Dermis microvascular lymphatic vessel endothelial cell (primary cell): ENCODE measurements at regions not wholly inside any gene's neighbourhood (a gene's known extent, or its start where the extent isn't known, plus 50 kb on each side); places are given as distances from the start of the nearest gene placed in this dataset.
"Not testable (repeated sequence)": the region's sequence is repeated elsewhere in the genome, so short reads cannot be mapped to it uniquely, and the experiment has no call there.

Experiments
- DNase-seq, 2 donors: peaks; one replicate each; pipeline versions ENCODE4 v3.0.0 to v3.0.0-alpha.2; 2010; ENCODE audit warnings: low read depth in 2 of 2

DNA sequence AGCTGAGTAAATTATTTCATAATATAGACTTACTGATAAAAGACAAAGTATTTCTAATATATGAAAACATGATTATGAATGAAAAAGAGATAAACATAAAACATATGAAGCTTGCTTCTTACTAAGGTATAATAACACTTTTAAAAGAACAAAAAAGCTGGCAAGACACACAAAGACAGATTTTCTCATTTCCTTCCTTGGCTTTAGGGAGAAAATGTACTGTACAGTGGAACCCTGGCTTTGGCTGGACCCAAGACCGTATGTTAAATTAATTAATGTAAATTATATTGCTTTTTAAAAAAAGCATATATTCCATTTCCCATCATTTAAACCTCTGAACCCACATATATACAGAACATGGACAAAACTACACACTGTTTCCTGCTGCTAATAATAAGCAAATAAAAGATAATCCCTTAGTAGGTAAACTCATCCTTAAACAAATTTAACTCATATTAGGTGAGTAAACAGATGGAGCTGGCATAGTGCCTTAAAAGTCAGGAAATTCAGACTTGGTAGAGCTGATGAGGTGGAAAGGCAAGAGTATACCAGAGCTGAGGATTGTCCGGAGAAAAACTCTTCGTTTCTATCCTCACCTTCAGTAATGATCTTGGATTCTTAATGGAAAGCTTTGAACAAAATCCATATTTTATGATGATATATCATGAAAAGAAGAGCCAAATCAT lies 1016.4 kb upstream of the KCND2 start:
- DNase-seq: no peak

DNA sequence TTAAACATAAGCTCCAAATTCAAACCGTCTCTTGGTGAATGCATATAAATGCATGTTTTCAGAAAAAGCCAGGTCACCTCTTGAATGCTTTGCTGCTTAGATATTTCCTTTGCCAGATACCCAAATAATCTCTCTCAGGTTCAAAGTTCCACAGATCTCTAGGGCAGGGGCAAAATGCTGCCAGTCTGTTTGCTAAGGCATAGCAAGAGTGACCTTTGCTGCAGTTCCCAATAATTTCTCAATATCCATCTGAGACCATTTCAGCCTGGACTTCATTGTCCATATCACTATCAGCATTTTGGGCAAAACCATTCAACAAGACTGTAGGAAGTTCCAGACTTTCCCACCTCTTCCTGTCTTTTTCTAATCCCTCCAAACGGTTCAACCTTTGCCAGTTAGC lies 1006.2 kb upstream of the KCND2 start:
- DNase-seq: not testable (repeated sequence)

DNA sequence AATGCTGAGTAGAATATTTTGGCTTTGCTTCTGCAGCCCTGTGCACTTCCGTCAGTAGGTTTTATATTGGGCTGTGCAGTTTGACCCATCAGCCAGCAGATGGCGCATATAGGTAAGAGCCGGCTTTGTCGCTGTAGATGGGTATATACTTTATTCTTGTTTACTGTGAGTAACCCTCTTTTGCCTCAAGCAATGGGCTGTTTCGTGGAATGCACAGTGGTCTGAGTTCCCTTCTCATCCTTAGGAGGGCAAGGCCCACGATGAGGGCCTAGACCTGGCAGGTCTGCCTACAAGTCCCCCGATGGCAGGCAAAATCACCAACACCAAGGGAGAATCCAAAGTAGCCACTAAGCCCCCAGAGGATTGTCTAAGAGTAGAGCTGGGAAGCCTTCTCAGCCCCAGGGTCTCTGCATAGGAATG lies 1002.9 kb upstream of the KCND2 start:
- peak; percentile 33 to 63 for DNase-seq

DNA sequence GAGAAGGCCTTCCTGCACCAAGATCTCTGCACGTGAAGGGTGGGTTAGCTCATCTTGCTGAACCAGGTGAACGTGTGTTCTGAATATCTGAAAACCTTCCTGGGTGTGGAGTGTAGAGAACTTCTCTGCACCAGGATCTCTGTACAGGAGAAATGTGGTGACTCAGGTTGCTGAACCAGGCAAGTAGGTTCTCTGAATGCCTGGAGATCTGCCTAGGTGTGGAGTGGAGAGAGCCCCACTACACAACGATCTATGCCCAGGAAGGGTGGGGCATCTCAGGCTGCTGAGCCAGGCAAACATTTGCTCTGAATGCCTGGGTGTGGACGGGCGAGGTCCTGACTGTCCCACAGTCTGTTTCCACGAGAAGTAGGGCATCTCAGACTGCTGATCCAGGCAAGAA lies 1002.3 kb upstream of the KCND2 start:
- DNase-seq: no peak

DNA sequence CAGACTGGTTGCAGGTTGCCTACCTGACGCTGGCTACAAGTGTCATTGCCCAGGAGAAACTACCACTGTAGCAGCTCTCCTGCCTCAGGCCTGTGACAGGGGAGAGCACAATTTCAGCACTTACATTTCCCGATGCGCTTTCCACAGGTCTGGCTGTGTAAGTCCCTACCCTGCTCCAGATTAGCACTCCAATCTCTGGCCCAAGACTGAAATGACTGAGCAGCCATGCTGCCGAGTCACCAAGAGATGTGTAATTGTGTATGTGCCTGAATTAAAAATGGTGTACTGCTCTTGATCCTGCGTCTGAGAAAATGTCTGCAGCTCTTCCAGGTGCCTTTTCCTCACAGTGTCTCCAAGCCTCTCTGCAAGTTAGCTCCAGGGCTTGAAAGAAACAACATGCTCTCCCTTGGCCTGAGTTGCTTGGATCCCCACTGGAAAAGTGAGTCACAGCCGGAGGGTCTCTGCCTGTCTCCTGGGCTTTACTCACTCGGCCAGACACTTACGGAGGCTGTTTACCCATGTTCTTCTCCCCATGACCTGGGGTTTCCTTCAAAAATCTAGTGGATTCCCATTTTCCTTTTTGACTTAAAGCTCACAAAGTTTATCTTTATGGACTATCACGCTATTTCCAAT lies 1001.7 kb upstream of the KCND2 start:
- DNase-seq: no peak

DNA sequence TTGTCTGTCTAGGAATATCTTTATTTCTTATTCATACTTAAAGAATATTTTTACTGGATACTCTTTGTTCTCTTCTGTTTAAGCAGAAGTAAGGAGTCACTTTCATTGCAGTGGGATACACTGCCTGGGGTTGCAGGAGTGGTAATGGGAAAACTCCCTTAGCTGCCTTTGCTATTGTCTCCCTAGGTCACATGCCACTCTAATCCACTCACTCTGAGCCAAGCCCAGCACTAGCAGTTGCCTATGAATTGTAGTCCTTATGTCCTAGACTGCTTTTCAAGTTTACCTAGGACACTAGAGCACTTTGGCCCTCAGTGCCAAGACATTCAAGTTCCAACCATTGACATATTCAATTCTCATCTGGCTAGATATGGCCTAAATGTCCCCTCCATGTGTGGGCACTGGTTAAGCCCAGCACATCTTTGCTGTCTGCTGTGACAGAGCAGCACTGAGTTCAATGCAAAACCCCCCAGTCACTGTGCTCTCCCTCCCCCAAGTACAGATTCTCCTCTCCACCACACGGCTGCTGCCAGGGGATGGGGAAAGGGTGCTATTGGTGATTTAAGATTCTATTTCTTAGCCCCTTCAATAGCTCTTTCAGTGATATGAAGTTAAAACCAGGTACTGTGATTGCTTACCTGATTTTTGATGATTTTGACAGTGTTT lies 991.7 kb upstream of the KCND2 start:
- no peak for DNase-seq

DNA sequence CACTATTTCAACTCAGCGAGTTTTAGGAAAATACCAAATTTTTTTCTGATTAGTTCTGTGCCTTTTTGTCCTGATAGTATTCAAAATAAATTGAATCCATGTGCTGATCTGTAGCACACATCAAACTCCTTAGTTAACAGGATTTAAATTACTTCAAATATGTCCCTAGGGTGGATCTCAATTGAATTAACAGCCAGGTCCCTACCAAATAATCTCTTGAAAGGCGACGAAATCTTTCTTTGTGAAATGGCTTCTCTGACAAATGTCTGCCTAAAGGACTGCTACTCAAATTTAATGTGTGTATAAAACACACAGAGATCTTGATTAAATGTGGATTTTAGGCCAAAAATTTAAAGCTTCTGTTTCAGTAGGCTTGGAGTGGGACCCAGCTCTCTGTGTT lies 989.6 kb upstream of the KCND2 start:
- no peak for DNase-seq

DNA sequence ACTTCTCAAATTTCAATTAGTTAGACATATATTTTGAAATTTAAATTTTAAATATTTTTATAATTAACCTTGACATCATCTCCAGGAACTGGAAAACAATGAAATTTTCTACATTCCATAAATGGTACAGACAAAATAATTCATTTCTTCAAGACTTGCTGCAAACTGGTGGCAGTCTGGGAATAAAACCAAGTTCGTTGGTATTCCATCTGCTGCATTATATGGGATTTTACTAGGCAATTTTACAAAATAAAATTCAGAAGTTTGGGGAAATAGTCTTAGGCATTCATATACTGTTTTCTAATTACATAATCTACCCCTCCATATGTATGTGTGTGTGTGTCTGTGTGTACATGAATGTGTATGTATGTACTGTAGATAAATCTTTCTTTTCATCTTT lies 984.6 kb upstream of the KCND2 start:
- no peak for DNase-seq

DNA sequence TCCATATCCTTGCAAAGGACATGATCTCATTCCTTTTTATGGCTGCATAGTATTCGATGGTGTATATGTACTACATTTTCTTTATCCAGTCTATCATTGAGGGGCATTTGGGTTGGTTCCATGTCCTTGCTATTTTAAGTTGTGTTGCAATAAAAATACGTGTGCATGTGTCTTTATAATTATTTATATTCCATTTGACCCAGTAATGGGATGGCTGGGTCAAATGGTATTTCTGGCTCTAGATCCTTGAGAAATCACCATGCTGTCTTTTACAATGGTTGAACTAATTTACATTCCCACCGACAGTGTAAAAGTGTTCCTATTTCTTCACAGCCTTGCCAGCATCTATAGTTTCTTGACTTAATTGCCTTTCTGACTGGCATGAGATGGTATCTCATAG lies 972.6 kb upstream of the KCND2 start:
- DNase-seq: not testable (repeated sequence)

DNA sequence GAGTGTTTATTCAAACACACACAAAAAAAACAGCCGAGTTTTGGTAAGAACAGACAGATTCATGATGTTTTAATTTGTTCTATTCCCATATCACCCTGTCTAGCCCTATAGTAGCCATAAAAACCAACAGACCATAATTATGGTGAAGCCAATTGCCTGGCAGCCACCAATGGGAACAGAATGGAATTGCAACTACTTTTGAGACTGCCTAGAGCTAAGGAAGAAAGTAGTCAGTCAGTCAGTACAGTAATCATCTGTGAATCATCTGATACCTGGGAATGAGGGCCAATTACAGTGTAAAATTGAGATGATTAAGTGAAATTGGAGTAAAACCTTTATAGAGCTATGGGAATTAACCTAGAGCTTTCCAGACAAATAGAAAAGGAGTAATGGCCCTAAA lies 952.7 kb upstream of the KCND2 start:
- DNase-seq: no peak

DNA sequence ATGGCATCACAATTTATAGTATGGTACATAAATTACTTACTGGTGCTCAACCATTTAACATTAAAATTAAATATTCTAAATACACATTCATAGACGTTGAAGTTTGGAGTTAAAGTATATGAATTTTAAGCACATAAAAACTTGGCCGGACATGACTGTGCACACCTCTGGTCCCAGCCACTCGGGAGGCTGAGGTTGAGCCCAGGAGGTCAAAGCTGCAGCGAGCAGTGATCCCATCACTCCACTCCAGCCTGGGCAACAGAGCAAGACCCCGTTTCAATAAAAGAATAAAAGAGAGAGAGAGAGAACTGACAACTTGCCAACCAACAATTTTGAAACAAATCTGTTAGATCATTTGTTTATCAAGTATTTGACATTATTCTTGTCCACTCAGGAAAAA lies 943.3 kb upstream of the KCND2 start:
- no peak for DNase-seq

DNA sequence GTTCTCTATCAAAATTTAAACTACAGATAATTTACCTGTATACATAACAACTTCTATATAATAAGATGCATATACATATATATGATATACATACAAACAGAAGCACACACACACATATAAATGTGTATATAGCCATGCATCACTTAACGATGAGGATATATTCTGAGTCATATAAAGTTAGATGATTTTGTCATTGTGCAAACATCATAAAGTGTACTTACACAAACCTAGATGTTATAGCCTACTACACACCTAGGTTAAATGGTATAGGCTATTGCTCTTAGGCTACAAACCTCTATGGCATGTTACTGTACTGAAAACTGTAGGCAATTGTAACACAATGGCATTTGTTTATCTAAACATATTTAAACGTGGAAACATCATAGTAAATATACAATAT lies 937.6 kb upstream of the KCND2 start:
- no peak for DNase-seq

DNA sequence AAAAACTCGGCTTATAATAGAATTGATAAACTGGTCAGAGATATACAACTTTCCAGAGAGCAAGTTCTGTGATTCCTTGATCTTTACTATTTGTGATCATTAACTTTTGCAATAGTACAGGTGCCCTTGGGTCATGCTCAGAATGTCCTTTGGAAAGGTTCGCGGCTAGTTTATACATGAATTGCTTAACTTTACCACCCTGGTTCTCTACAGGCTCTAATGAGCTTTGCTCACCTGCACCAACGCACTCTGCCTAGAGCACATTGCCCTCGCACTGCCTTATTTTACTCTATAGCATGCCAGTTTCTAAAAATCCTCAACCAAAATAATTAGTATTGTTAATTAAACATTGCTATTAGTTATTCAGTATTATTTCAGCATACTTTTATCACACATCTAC lies 931.2 kb upstream of the KCND2 start:
- DNase-seq: no peak

DNA sequence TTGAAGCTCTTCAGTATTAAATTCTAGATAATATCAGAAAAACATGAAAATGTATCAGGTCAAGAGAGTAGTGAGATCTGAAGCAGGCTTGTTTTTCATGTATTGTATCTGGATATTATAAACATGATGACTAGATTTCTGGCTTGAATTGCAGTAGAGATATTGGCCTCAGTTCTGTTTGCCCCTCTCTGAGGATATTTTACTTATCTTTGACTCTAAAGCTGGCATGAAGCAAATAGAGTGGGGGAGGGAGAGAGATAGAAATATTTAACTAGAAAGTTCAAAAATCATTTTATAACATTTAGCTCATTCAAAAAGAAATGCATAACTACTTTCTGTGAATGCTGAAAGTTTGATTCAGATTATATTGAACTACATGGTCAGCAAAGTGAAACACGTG lies 929.7 kb upstream of the KCND2 start:
- no peak for DNase-seq

DNA sequence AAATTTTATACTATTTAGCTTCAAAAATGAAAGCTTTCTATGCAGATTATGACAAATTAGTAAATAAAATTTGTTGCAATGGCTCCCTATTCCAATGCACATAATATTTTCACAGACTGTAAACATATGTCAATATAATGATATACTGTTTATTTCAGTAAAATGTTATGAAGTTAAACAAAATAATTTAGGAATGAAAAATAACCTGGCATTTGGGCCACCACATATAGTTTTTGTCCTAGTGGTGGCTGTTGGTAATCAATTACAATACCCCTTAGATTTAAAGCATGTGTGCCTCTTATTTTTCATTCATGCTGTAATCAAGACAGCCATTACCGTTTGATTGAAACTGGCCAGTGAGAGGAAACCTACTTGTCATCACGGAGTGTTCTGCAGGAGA lies 928.5 kb upstream of the KCND2 start:
- DNase-seq: no peak

DNA sequence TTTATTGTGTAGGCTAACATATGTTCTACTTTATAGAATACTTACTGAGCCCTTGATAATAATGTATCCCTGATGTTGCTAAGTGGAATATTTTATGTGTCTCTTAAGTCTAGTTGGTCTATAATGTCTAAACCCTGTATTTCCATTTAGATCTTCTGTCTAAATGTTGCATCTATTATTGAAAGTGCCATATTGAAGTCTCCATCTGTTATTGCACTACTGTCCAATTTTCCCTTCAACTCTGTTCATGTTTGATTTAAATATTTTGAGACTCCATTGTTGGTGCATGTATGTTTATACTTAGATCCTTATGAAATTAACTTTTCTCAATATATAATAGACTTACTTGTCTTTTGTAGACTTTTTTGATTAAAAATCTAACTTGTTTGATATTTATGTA lies 924.5 kb upstream of the KCND2 start:
- DNase-seq: no peak

DNA sequence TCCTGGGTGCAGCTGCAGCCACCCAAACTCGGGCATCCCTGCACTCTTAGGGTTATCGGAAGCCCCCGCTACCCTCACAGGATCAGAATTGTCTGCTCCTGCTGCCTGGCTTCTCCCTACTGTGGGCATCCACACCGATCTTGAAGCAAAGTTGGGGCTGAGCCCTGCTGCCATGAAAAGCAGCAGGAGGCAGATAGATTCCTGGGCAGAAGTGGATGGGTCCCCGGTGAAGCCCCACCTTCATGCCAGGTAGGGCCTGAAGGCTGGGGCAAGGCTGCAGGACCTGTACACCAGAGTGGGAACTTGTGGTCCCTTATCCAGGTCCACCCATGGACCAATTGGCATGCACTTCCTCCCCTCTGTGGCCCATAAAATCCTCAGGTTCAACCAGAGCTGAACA lies 922.6 kb upstream of the KCND2 start:
- no peak for DNase-seq

DNA sequence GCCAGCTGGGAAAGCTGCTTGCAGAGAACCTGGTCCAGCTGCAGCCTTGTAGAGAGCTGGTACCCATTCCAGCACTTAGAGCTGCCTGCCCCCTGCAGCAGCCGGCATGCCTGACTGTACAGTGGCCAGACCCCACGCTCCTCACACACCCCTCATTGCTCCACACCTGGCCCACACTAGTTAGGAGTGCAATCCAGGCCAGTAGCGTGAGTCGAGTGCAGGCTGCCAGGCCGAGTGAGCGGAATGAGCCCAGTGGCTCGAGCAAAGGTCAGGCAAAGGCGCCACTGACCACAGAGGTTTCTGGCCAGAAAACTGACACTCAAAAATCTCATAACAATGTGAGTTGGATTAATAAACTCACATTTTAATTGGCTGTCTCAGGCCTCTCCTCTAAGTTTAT lies 921.7 kb upstream of the KCND2 start:
- no peak for DNase-seq

DNA sequence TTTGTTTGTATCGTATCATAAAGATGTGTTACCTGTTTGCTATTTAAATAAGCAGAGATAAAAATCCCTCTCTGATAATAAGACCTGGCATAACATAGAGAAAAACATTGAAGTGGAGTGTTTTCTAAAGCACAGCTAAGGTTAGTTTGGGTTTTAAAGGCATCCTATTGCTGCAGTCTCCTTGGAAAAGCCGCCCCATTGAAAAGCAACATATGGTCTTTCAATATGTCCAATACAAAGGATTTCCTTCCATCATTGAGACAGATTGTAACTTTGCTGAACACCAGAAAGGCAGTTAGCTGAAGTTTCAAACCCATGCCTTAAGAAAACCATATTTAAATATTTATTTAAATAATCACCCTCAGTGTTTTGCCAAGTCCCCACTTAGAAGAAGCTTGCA lies 898.5 kb upstream of the KCND2 start:
- DNase-seq: no peak

DNA sequence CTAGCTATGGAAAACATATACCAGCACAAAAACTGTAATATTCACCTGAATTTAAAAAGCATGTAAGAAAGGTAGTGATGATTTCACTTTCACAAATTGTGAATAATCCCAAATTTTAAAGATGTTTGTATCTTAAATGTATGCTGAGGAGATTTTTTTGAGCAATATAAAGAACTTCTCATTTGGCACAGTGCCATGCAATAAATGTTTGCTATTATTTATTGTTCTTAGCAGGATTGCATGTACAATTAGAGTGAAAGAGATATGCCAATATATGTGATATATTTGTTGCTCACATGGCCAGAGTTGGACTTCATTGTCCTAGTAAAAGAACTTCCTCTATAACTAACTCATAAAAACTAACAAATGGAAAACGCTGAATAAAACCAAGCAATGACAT lies 895.1 kb upstream of the KCND2 start:
- no peak for DNase-seq

DNA sequence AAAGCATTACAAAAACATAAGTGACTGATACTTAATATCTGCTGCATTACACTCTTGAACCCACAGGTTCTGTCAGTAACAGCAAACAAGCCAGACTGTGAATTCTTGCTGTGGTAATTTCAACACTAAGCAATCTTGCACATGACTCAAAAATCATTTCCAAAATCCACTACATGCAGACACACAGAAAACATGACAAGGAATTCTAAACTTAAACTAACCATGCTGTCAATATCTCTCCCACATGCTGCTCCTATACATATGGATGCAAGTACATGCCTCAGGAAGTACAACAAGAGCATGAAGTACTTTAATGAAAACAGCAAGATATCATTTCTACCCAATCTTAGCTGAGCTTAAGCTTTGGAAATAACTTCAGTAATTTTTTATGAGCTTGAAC lies 890.2 kb upstream of the KCND2 start:
- no peak for DNase-seq

DNA sequence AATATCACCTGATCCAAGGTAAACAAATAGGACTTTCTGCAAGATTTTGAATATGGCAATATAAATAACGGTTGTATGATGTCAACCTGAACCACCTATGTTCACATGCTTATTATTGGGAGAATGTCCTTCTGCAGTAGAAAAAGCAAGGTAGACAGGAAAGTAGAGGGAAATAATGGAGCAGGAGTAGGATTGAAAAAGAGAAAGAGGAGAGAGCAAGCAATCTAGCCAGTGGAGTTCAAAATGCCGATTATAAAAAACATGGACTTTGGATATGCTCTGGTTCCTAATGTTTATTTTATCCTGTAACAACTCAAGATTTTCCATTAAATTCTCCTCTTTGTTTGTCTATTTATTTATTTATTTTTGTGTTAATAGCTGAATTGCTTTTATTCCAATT lies 878.0 kb upstream of the KCND2 start:
- DNase-seq: no peak

DNA sequence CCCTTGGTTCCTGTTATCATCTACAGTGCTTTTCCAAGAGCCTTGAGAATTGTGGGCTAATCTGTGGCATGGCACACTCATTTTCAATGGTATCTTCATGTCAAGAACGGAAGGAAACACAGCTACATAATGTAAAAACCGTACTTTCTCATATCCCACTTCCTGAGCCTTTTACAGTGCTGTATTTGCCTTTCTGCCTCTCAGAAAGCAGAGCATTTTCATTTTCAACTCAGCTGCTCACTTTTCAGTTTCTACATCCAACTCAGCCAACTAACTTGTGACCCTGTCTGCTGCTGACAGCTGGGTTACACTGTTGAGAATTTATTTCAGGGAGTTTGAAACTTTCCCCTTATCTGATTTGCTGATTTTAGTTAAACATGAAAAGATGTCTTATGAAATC lies 875.8 kb upstream of the KCND2 start:
- DNase-seq: no peak
